HEK293T (cell line): ENCODE measurements at regions not wholly inside any gene's neighbourhood (a gene's known extent, or its start where the extent isn't known, plus 50 kb on each side); places are given as distances from the start of the nearest gene placed in this dataset.

Experiments used
- ARNT ChIP-seq: fragments of 450-650 bp; IDR thresholded peaks from 2 replicates; pipeline ENCODE4 v1.6.1; 2017; ENCODE audit warnings: mild to moderate bottlenecking
- BHLHE40 ChIP-seq: fragments of 450-650 bp; IDR thresholded peaks from 2 replicates; pipeline ENCODE4 v1.6.1; 2016; ENCODE audit warnings: mild to moderate bottlenecking, moderate library complexity, borderline replicate concordance
- CTBP1 ChIP-seq: fragments of 450-650 bp; IDR thresholded peaks from 2 replicates; pipeline ENCODE4 v1.6.1; 2016; ENCODE audit warnings: borderline replicate concordance
- ELF4 ChIP-seq: fragments of 450-650 bp; IDR thresholded peaks from 2 replicates; pipeline ENCODE4 v1.6.1; 2017; ENCODE audit warnings: antibody characterized with exemption
- FOXK2 ChIP-seq: fragments of 450-650 bp; IDR thresholded peaks from 2 replicates; pipeline ENCODE4 v1.6.1; 2016; ENCODE audit warnings: mild to moderate bottlenecking
- FOXM1 ChIP-seq: fragments of 450-650 bp; IDR thresholded peaks from 2 replicates; pipeline ENCODE4 v1.6.1; 2017; ENCODE audit warnings: mild to moderate bottlenecking, borderline replicate concordance
- HDGF ChIP-seq: fragments of 450-650 bp; IDR thresholded peaks from 2 replicates; pipeline ENCODE4 v1.6.1; 2017; ENCODE audit warnings: antibody characterized with exemption, borderline replicate concordance
- ZNF384 ChIP-seq: fragments of 450-650 bp; IDR thresholded peaks from 2 replicates; pipeline ENCODE4 v1.6.1; 2016

DNA sequence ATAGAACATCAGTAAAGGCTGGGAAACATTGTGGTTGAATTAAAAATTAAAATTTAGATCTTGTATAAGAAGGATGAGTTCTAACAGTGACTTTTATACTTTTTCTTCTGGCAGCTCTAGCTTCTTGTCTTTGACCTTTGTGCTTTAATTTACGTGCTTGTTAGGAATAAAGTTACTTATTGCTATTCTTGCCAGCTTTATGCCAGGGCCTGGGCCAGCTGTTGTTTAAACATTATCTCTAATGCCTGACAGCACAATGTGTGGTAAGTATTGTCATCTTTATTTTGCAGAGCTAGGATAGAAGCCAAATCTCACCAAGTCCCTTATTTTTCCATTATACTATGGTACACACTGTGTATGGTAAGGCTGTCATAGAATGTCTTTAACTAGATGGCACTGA lies 766.7 kb upstream of the GOLIM4 start:
- TF ChIP-seq ARNT (no peak), ELF4 (no peak), CTBP1 (no peak), FOXK2 (no peak), BHLHE40 (no peak), ZNF384 (no peak), FOXM1 (no peak), HDGF (no peak)
